GM18505 (cell line): ENCODE measurements at regions not wholly inside any gene's neighbourhood (a gene's known extent, or its start where the extent isn't known, plus 50 kb on each side); places are given as distances from the start of the nearest gene placed in this dataset.
"Not testable (repeated sequence)": the region's sequence is repeated elsewhere in the genome, so short reads cannot be mapped to it uniquely, and the experiment has no call there.

Source experiments
- ATAC-seq: cut with Tn5 transposase; IDR thresholded peaks from one replicate; pipeline ENCODE4 v1.9.1; 2021; ENCODE audit not compliant: unreplicated experiment
- POLR2A ChIP-seq: IDR thresholded peaks from 4 replicates; pipeline ENCODE4 v1.6.1; 2011; ENCODE audit warnings: borderline replicate concordance; ENCODE audit not compliant: insufficient read depth, insufficient read length; ENCODE audit errors: extremely low read depth

- ATAC-seq = no peak
- TF ChIP-seq POLR2A = no peak
These were observed 269.6 kb downstream of the MDFIC start for GRCh38 chr7:115191526-115191925.

- no peak for TF ChIP-seq POLR2A
- ATAC-seq = no peak
These were observed 261.6 kb downstream of the MDFIC start for GRCh38 chr7:115183431-115184057.

GRCh38 chr7:115178835-115179234 lies 256.9 kb downstream of the MDFIC start:
- no peak for TF ChIP-seq POLR2A
- no peak for ATAC-seq

GRCh38 chr7:115177823-115178222 lies 255.9 kb downstream of the MDFIC start:
- ATAC-seq = no peak
- no peak for TF ChIP-seq POLR2A

- ATAC-seq = no peak
- no peak for TF ChIP-seq POLR2A
These were observed 255.2 kb downstream of the MDFIC start for GRCh38 chr7:115177103-115177502.

- ATAC-seq = not testable (repeated sequence)
These were observed 250.5 kb downstream of the MDFIC start for GRCh38 chr7:115172397-115172796.

- ATAC-seq = no peak
- no peak for TF ChIP-seq POLR2A
These were observed 232.0 kb downstream of the MDFIC start for GRCh38 chr7:115153769-115154477.

GRCh38 chr7:115153176-115153575 lies 231.3 kb downstream of the MDFIC start:
- ATAC-seq = no peak
- TF ChIP-seq POLR2A = no peak

GRCh38 chr7:115146148-115146547 lies 224.3 kb downstream of the MDFIC start:
- no peak for TF ChIP-seq POLR2A
- no peak for ATAC-seq

GRCh38 chr7:115145512-115145911 lies 223.6 kb downstream of the MDFIC start:
- ATAC-seq = peak; percentile 89
- TF ChIP-seq POLR2A = no peak

GRCh38 chr7:115137816-115138215 lies 215.9 kb downstream of the MDFIC start:
- no peak for TF ChIP-seq POLR2A
- no peak for ATAC-seq

- no peak for TF ChIP-seq POLR2A
- no peak for ATAC-seq
These were observed 215.0 kb downstream of the MDFIC start for GRCh38 chr7:115136796-115137443.

- peak; percentile 96 for ATAC-seq
- no peak for TF ChIP-seq POLR2A
These were observed 214.0 kb downstream of the MDFIC start for GRCh38 chr7:115135769-115136410.

- no peak for TF ChIP-seq POLR2A
- ATAC-seq = no peak
These were observed 213.3 kb downstream of the MDFIC start for GRCh38 chr7:115135146-115135545.

- no peak for TF ChIP-seq POLR2A
- no peak for ATAC-seq
These were observed 211.4 kb downstream of the MDFIC start for GRCh38 chr7:115133248-115133647.

- no peak for TF ChIP-seq POLR2A
- no peak for ATAC-seq
These were observed 210.2 kb downstream of the MDFIC start for GRCh38 chr7:115132096-115132495.
